ENCODE measurements at regions not wholly inside any gene's neighbourhood (a gene's known extent, or its start where the extent isn't known, plus 50 kb on each side); places are given as distances from the start of the nearest gene placed in this dataset.

DNA sequence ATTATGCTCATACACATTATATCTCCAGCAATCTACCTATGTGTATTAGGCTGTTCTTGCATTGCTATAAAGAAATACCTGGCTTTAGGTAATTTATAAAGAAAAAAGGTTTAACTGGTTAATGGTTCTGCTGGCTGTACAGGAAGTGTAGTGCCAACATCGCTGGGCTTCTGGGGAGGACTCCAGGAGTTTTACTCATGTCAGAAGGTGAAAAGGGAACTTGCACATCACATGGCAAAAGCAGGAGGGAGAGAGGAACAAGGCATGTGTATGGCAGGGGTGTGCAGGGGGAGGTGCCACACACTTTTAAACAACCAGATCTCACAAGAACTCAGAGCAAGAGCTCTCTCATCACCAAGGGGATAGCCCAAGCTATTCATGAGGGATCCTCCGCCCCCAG, 715.4 kb upstream of the ZEB2 start:
- H3K4me1 Mint-ChIP-seq, result no peaks in the 10 kb centered on the region
- H3K27ac Mint-ChIP-seq, result no peak overlapping the region
- ATAC-seq, result no peak

GRCh38 chr2:145230546-145230945, 710.6 kb upstream of the ZEB2 start:
- ATAC-seq (no peak), DNase-seq (no peak)
- H3K36me3 Mint-ChIP-seq (ENCODE audit: low read depth), result no peaks in the 10 kb centered on the region
- no peak overlapping the region for H3K27ac Mint-ChIP-seq
- H3K4me3 Mint-ChIP-seq, result no peak overlapping the region
- H3K9me3 ChIP-seq (ENCODE audit: control insufficient read depth, low read length, poor library complexity, severe bottlenecking), result no peaks in the 10 kb centered on the region
- no peaks in the 10 kb centered on the region for H3K27me3 Mint-ChIP-seq
- no peaks in the 10 kb centered on the region for H3K4me1 Mint-ChIP-seq

More for the DNA sequence above, 715.4 kb upstream of the ZEB2 start:
- no peak for DNase-seq
- no peaks in the 10 kb centered on the region for H3K9me3 ChIP-seq (ENCODE audit: control insufficient read depth, low read length, poor library complexity, severe bottlenecking)
- Mint-ChIP-seq H3K27me3 (no peaks in the 10 kb centered on the region), H3K36me3 (ENCODE audit: low read depth) (no peaks in the 10 kb centered on the region), H3K4me3 (no peak overlapping the region)

DNA sequence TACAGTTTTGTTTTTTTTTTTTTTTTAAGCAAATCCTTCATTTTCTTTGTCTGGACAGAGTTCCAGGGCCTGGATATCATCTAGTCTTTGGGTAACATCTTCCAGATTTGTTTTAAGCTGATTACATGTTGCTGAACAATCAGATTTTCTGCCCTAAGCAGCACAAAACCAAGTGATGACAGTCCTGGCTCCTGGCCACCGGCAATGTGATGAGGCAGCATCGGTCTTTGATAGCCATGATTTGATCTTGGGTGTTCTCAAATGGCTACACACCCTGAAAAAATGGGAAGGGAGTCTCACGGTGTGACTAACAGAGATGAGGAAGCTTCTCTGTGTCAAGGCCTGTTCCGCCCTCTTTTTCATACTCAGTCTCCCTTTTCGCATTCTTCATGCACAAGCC, 708.6 kb upstream of the ZEB2 start:
- ATAC-seq, result no peak
- H3K27me3 Mint-ChIP-seq, result no peaks in the 10 kb centered on the region

DNA sequence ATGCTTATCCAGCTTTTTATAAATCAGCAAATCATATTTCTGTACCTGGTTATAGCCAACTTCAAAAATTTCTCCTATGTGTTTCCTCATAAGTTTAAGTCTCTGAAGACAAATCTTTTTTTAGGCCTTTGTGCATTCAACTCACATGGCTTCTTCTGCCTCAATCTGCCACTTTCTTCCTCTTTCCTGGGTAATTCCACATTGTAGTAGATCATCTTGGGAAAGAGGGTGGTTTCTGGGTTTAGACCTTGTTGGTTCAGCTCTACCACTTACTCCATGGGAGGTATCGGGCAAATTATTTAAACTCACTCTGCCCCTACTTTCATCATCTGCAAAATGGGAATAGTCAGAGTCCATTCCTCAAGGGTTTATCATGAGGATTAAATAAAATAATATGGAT, 707.0 kb upstream of the ZEB2 start:
- no peak for ATAC-seq
- Mint-ChIP-seq H3K27me3 (no peaks in the 10 kb centered on the region), H3K36me3 (ENCODE audit: low read depth) (no peaks in the 10 kb centered on the region), H3K4me3 (no peak overlapping the region), H3K4me1 (no peaks in the 10 kb centered on the region), H3K27ac (no peak overlapping the region)
- no peak for DNase-seq
- H3K9me3 ChIP-seq (ENCODE audit: control insufficient read depth, low read length, poor library complexity, severe bottlenecking), result no peaks in the 10 kb centered on the region

More for the DNA sequence above, 708.6 kb upstream of the ZEB2 start:
- H3K36me3 Mint-ChIP-seq (ENCODE audit: low read depth), result no peaks in the 10 kb centered on the region
- no peak for DNase-seq
- H3K27ac Mint-ChIP-seq, result no peak overlapping the region
- no peaks in the 10 kb centered on the region for H3K4me1 Mint-ChIP-seq
- H3K4me3 Mint-ChIP-seq, result no peak overlapping the region
- no peaks in the 10 kb centered on the region for H3K9me3 ChIP-seq (ENCODE audit: control insufficient read depth, low read length, poor library complexity, severe bottlenecking)

DNA sequence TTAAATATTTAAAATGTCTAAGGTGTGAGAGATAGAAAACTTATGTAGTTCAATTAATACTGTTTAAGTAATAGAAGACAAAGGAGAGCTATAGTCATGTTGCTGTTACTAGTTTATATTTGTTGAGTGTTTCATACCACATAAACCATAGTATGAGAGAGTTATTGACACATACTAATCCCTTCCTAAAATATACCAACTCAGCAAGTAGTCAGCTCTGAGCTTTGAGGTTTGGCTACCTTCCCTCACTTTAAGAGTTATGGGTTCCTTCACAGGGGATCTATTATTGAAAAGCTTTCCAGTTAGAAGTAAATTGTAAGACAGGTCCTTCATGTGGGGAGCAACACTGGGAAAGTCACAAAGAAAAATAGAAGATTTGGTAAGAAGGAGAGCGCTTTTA, 701.6 kb upstream of the ZEB2 start:
- DNase-seq (no peak), ATAC-seq (no peak)
- Mint-ChIP-seq H3K4me1 (no peaks in the 10 kb centered on the region), H3K4me3 (no peak overlapping the region), H3K27ac (no peak overlapping the region), H3K27me3 (no peaks in the 10 kb centered on the region), H3K36me3 (ENCODE audit: low read depth) (no peaks in the 10 kb centered on the region)
- no peaks in the 10 kb centered on the region for H3K9me3 ChIP-seq (ENCODE audit: control insufficient read depth, low read length, poor library complexity, severe bottlenecking)

- no peaks in the 10 kb centered on the region for H3K27me3 Mint-ChIP-seq
Observed at GRCh38 chr2:145221032-145221431, 701.1 kb upstream of the ZEB2 start.

GRCh38 chr2:145220496-145220895, 700.6 kb upstream of the ZEB2 start:
- H3K36me3 Mint-ChIP-seq (ENCODE audit: low read depth), result no peaks in the 10 kb centered on the region
- H3K4me1 Mint-ChIP-seq, result no peaks in the 10 kb centered on the region
- H3K27me3 Mint-ChIP-seq, result no peaks in the 10 kb centered on the region
- ATAC-seq, result no peak
- DNase-seq, result no peak
- H3K4me3 Mint-ChIP-seq, result no peak overlapping the region
- H3K9me3 ChIP-seq (ENCODE audit: control insufficient read depth, low read length, poor library complexity, severe bottlenecking), result no peaks in the 10 kb centered on the region
- H3K27ac Mint-ChIP-seq, result no peak overlapping the region

More at GRCh38 chr2:145221032-145221431, 701.1 kb upstream of the ZEB2 start:
- ATAC-seq (no peak), DNase-seq (no peak)
- no peak overlapping the region for H3K4me3 Mint-ChIP-seq
- no peaks in the 10 kb centered on the region for H3K36me3 Mint-ChIP-seq (ENCODE audit: low read depth)
- H3K4me1 Mint-ChIP-seq, result no peaks in the 10 kb centered on the region
- H3K27ac Mint-ChIP-seq, result no peak overlapping the region
- no peaks in the 10 kb centered on the region for H3K9me3 ChIP-seq (ENCODE audit: control insufficient read depth, low read length, poor library complexity, severe bottlenecking)

GRCh38 chr2:145207884-145208283, 688.0 kb upstream of the ZEB2 start:
- H3K9me3 ChIP-seq (ENCODE audit: control insufficient read depth, low read length, poor library complexity, severe bottlenecking), result no peaks in the 10 kb centered on the region
- Mint-ChIP-seq H3K27ac (no peak overlapping the region), H3K36me3 (ENCODE audit: low read depth) (no peaks in the 10 kb centered on the region), H3K27me3 (no peaks in the 10 kb centered on the region), H3K4me1 (no peaks in the 10 kb centered on the region), H3K4me3 (no peak overlapping the region)
- no peak for DNase-seq
- ATAC-seq, result no peak

- no peak for DNase-seq
Observed at GRCh38 chr2:145206496-145207281, 686.8 kb upstream of the ZEB2 start.

GRCh38 chr2:145203891-145204290, 684.0 kb upstream of the ZEB2 start:
- H3K27ac Mint-ChIP-seq, result no peak overlapping the region
- no peaks in the 10 kb centered on the region for H3K27me3 Mint-ChIP-seq
- ATAC-seq, result no peak
- H3K4me3 Mint-ChIP-seq, result no peak overlapping the region
- H3K9me3 ChIP-seq (ENCODE audit: control insufficient read depth, low read length, poor library complexity, severe bottlenecking), result no peaks in the 10 kb centered on the region
- no peak for DNase-seq
- no peaks in the 10 kb centered on the region for H3K36me3 Mint-ChIP-seq (ENCODE audit: low read depth)
- H3K4me1 Mint-ChIP-seq, result no peaks in the 10 kb centered on the region

More at GRCh38 chr2:145206496-145207281, 686.8 kb upstream of the ZEB2 start:
- Mint-ChIP-seq H3K4me1 (no peaks in the 10 kb centered on the region), H3K27me3 (no peaks in the 10 kb centered on the region), H3K27ac (no peak overlapping the region), H3K36me3 (ENCODE audit: low read depth) (no peaks in the 10 kb centered on the region), H3K4me3 (no peak overlapping the region)
- H3K9me3 ChIP-seq (ENCODE audit: control insufficient read depth, low read length, poor library complexity, severe bottlenecking), result no peaks in the 10 kb centered on the region
- ATAC-seq, result no peak

GRCh38 chr2:145199827-145200706, 680.1 kb upstream of the ZEB2 start:
- DNase-seq, result no peak
- Mint-ChIP-seq H3K27ac (no peak overlapping the region), H3K4me3 (no peak overlapping the region), H3K36me3 (ENCODE audit: low read depth) (no peaks in the 10 kb centered on the region), H3K27me3 (no peaks in the 10 kb centered on the region), H3K4me1 (no peaks in the 10 kb centered on the region)
- ATAC-seq, result no peak
- no peaks in the 10 kb centered on the region for H3K9me3 ChIP-seq (ENCODE audit: control insufficient read depth, low read length, poor library complexity, severe bottlenecking)

DNA sequence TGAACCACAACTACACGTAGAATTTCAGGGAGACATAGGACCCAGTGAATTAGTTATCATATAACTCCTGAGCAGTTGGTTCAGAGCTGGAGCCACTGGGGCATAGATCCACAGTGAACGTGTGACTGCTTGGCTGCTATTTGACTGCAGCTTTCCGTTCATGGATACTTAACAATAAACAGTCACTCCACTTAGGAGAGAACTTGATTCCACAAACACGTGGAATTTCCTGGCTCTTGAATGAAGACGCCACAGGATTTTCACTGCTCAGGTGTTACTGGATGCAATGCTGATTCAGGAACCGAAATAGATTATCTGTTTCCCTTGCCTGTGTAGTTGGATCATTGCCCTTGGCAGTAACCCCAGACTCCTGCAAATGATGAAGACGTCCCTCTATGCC, 679.1 kb upstream of the ZEB2 start:
- no peak overlapping the region for H3K4me3 Mint-ChIP-seq
- ATAC-seq (no peak), DNase-seq (no peak)
- H3K9me3 ChIP-seq (ENCODE audit: control insufficient read depth, low read length, poor library complexity, severe bottlenecking), result no peaks in the 10 kb centered on the region
- no peak overlapping the region for H3K27ac Mint-ChIP-seq
- no peaks in the 10 kb centered on the region for H3K36me3 Mint-ChIP-seq (ENCODE audit: low read depth)
- no peaks in the 10 kb centered on the region for H3K27me3 Mint-ChIP-seq
- no peaks in the 10 kb centered on the region for H3K4me1 Mint-ChIP-seq

GRCh38 chr2:145198555-145198954, 678.6 kb upstream of the ZEB2 start:
- DNase-seq, result no peak
- no peak for ATAC-seq

More at GRCh38 chr2:145198555-145198954, 678.6 kb upstream of the ZEB2 start:
- Mint-ChIP-seq H3K27ac (no peak overlapping the region), H3K27me3 (no peaks in the 10 kb centered on the region), H3K4me3 (no peak overlapping the region), H3K4me1 (no peaks in the 10 kb centered on the region), H3K36me3 (ENCODE audit: low read depth) (no peaks in the 10 kb centered on the region)
- H3K9me3 ChIP-seq (ENCODE audit: control insufficient read depth, low read length, poor library complexity, severe bottlenecking), result no peaks in the 10 kb centered on the region
